DND-41 (cell line): ENCODE measurements at regions not wholly inside any gene's neighbourhood (a gene's known extent, or its start where the extent isn't known, plus 50 kb on each side); places are given as distances from the start of the nearest gene placed in this dataset.

Experiments used
- EZH2 ChIP-seq: IDR thresholded peaks from 3 replicates; pipeline ENCODE4 v1.6.1; 2012; ENCODE audit warnings: borderline replicate concordance, low read depth, mild to moderate bottlenecking, moderate library complexity, low read length, inconsistent platforms; ENCODE audit not compliant: severe bottlenecking
- TF ChIP-seq, protein P1 (sequence below): IDR thresholded peaks from 2 replicates; pipeline ENCODE4 v1.5.1; 2012; ENCODE audit warnings: borderline replicate concordance, low read length, moderate library complexity, mild to moderate bottlenecking; ENCODE audit not compliant: poor library complexity, severe bottlenecking; ENCODE audit errors: extremely low read depth

DNA sequence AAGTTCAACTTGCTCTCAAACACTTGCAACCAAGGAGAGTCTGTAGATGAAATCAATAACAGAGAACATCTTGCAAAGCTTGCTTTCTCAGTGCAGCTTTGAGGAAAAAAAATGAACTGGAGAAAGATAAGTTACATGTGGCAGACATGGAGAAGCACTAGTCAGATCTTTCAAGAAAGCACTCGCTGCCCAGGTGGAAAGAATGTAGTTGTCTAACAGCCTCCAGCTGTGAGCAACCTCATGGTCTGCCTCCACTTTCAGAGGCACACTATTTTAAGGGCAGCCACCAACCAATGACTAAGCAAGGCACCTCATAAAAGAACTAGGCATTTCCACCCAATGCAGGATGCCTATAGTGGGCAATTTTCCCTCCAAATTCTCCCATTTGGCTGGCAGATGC, 125.4 kb upstream of the CPNE4 start:
- TF ChIP-seq, protein P1, sequence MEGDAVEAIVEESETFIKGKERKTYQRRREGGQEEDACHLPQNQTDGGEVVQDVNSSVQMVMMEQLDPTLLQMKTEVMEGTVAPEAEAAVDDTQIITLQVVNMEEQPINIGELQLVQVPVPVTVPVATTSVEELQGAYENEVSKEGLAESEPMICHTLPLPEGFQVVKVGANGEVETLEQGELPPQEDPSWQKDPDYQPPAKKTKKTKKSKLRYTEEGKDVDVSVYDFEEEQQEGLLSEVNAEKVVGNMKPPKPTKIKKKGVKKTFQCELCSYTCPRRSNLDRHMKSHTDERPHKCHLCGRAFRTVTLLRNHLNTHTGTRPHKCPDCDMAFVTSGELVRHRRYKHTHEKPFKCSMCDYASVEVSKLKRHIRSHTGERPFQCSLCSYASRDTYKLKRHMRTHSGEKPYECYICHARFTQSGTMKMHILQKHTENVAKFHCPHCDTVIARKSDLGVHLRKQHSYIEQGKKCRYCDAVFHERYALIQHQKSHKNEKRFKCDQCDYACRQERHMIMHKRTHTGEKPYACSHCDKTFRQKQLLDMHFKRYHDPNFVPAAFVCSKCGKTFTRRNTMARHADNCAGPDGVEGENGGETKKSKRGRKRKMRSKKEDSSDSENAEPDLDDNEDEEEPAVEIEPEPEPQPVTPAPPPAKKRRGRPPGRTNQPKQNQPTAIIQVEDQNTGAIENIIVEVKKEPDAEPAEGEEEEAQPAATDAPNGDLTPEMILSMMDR: no peak
- TF ChIP-seq EZH2: no peak
